ENCODE measurements at regions not wholly inside any gene's neighbourhood (a gene's known extent, or its start where the extent isn't known, plus 50 kb on each side); places are given as distances from the start of the nearest gene placed in this dataset.

GRCh38 chr10:124299696-124300095 lies 119.0 kb downstream of the OAT start:
- TF ChIP-seq CTCF (tag by site-specific recombination; IDR thresholded peaks at IDR 0.05): no peak
- TF ChIP-seq ZNF2 (tag by site-specific recombination; IDR thresholded peaks at IDR 0.05): no peak
- TF ChIP-seq ZBTB7A (tag by site-specific recombination; IDR thresholded peaks at IDR 0.05; ENCODE audit: low read depth): no peak
- TF ChIP-seq ATF2 (tag by site-specific recombination; IDR thresholded peaks at IDR 0.05; ENCODE audit: low read depth): no peak
- TF ChIP-seq, protein P1, sequence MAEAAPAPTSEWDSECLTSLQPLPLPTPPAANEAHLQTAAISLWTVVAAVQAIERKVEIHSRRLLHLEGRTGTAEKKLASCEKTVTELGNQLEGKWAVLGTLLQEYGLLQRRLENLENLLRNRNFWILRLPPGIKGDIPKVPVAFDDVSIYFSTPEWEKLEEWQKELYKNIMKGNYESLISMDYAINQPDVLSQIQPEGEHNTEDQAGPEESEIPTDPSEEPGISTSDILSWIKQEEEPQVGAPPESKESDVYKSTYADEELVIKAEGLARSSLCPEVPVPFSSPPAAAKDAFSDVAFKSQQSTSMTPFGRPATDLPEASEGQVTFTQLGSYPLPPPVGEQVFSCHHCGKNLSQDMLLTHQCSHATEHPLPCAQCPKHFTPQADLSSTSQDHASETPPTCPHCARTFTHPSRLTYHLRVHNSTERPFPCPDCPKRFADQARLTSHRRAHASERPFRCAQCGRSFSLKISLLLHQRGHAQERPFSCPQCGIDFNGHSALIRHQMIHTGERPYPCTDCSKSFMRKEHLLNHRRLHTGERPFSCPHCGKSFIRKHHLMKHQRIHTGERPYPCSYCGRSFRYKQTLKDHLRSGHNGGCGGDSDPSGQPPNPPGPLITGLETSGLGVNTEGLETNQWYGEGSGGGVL (tag by site-specific recombination; IDR thresholded peaks at IDR 0.05): no peak
- TF ChIP-seq TCF7L2 (IDR thresholded peaks at IDR 0.05; ENCODE audit: borderline replicate concordance, low read depth, low read length): no peak
- TF ChIP-seq, protein P2, sequence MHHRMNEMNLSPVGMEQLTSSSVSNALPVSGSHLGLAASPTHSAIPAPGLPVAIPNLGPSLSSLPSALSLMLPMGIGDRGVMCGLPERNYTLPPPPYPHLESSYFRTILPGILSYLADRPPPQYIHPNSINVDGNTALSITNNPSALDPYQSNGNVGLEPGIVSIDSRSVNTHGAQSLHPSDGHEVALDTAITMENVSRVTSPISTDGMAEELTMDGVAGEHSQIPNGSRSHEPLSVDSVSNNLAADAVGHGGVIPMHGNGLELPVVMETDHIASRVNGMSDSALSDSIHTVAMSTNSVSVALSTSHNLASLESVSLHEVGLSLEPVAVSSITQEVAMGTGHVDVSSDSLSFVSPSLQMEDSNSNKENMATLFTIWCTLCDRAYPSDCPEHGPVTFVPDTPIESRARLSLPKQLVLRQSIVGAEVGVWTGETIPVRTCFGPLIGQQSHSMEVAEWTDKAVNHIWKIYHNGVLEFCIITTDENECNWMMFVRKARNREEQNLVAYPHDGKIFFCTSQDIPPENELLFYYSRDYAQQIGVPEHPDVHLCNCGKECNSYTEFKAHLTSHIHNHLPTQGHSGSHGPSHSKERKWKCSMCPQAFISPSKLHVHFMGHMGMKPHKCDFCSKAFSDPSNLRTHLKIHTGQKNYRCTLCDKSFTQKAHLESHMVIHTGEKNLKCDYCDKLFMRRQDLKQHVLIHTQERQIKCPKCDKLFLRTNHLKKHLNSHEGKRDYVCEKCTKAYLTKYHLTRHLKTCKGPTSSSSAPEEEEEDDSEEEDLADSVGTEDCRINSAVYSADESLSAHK (tag by site-specific recombination; IDR thresholded peaks at IDR 0.05): no peak
- no peak for TF ChIP-seq PRDM1 (tag by site-specific recombination; IDR thresholded peaks at IDR 0.05)
- TF ChIP-seq ZNF639 (tag by site-specific recombination; IDR thresholded peaks at IDR 0.05): no peak

Data from HEK293 (cell line).